Inflammatory macrophage treated with lipopolysaccharide for 4 hours (primary cell): ENCODE measurements at regions not wholly inside any gene's neighbourhood (a gene's known extent, or its start where the extent isn't known, plus 50 kb on each side); places are given as distances from the start of the nearest gene placed in this dataset.
"Not testable (repeated sequence)": the region's sequence is repeated elsewhere in the genome, so short reads cannot be mapped to it uniquely, and the experiment has no call there.

Experiments
- DNase-seq: peaks from one replicate; pipeline ENCODE4 v3.0.0-alpha.2; 2020

- no peak for DNase-seq
Measured at GRCh38 chr3:86887876-86888275, 103.1 kb downstream of the VGLL3 start.

GRCh38 chr3:86880066-86880465, 110.9 kb downstream of the VGLL3 start:
- no peak for DNase-seq

- DNase-seq, result not testable (repeated sequence)
Measured at GRCh38 chr3:86876504-86877181, 114.3 kb downstream of the VGLL3 start.

- not testable (repeated sequence) for DNase-seq
Measured at GRCh38 chr3:86874790-86875189, 116.2 kb downstream of the VGLL3 start.

- DNase-seq, result no peak
Measured at GRCh38 chr3:86869566-86869965, 121.4 kb downstream of the VGLL3 start.

GRCh38 chr3:86867982-86868381, 123.0 kb downstream of the VGLL3 start:
- DNase-seq, result no peak

GRCh38 chr3:86865506-86865905, 125.4 kb downstream of the VGLL3 start:
- no peak for DNase-seq

- no peak for DNase-seq
Measured at GRCh38 chr3:86856711-86857110, 134.2 kb downstream of the VGLL3 start.

- no peak for DNase-seq
Measured at GRCh38 chr3:86849991-86850390, 141.0 kb downstream of the VGLL3 start.

GRCh38 chr3:86845726-86846125, 145.2 kb downstream of the VGLL3 start:
- no peak for DNase-seq

- DNase-seq, result no peak
Measured at GRCh38 chr3:86838927-86839326, 152.0 kb downstream of the VGLL3 start.

GRCh38 chr3:86837871-86838270, 153.1 kb downstream of the VGLL3 start:
- DNase-seq, result no peak

- no peak for DNase-seq
Measured at GRCh38 chr3:86830566-86830965, 160.4 kb downstream of the VGLL3 start.

GRCh38 chr3:86828751-86829150, 162.2 kb downstream of the VGLL3 start:
- DNase-seq, result no peak

- not testable (repeated sequence) for DNase-seq
Measured at GRCh38 chr3:86827582-86827981, 163.4 kb downstream of the VGLL3 start.

GRCh38 chr3:86826292-86826691, 164.7 kb downstream of the VGLL3 start:
- no peak for DNase-seq

- no peak for DNase-seq
Measured at GRCh38 chr3:86815880-86816279, 175.1 kb downstream of the VGLL3 start.

GRCh38 chr3:86814918-86815655, 175.9 kb downstream of the VGLL3 start:
- DNase-seq, result no peak

GRCh38 chr3:86814321-86814720, 176.6 kb downstream of the VGLL3 start:
- no peak for DNase-seq

- DNase-seq, result no peak
Measured at GRCh38 chr3:86801921-86802320, 189.0 kb downstream of the VGLL3 start.

GRCh38 chr3:86801066-86801465, 189.9 kb downstream of the VGLL3 start:
- DNase-seq, result no peak

GRCh38 chr3:86800116-86800515, 190.8 kb downstream of the VGLL3 start:
- DNase-seq, result no peak

GRCh38 chr3:86797946-86798345, 193.0 kb downstream of the VGLL3 start:
- DNase-seq, result no peak

GRCh38 chr3:86794361-86795065, 196.4 kb downstream of the VGLL3 start:
- no peak for DNase-seq
